Kidney epithelial cell (primary cell): ENCODE measurements at regions not wholly inside any gene's neighbourhood (a gene's known extent, or its start where the extent isn't known, plus 50 kb on each side); places are given as distances from the start of the nearest gene placed in this dataset.

Experiments used
- DNase-seq: peaks from one replicate; pipeline ENCODE4 v3.0.0-alpha.2; 2010; ENCODE audit warnings: low read depth
- H3K27me3 ChIP-seq: 2 replicates; pipeline ENCODE4 v1.6.0; 2011; ENCODE audit warnings: low read length; ENCODE audit not compliant: control insufficient read depth, insufficient read depth
- H3K36me3 ChIP-seq: 2 replicates; pipeline ENCODE4 v1.5.1; 2011; ENCODE audit warnings: low read length; ENCODE audit not compliant: control insufficient read depth, insufficient read depth
- H3K4me3 ChIP-seq: 2 replicates; pipeline ENCODE4 v1.5.1; 2011; ENCODE audit warnings: low read depth, mild to moderate bottlenecking, control low read depth, low read length
- CTCF ChIP-seq: IDR thresholded peaks from 2 replicates; pipeline ENCODE4 v1.5.1; 2011; ENCODE audit warnings: mild to moderate bottlenecking, moderate library complexity, low read length, control low read depth, inconsistent platforms; ENCODE audit not compliant: insufficient read depth, poor library complexity, severe bottlenecking

- Histone ChIP-seq H3K4me3 (no peak overlapping the region), H3K36me3 (no peaks in the 10 kb centered on the region), H3K27me3 (no peaks in the 10 kb centered on the region)
- TF ChIP-seq CTCF, result no peak
- DNase-seq, result no peak
Measured at GRCh38 chr6:113493991-113494390, 363.2 kb upstream of the MARCKS start.

GRCh38 chr6:113495521-113495920 is 361.6 kb upstream of the MARCKS start:
- no peak for TF ChIP-seq CTCF
- no peak overlapping the region for H3K4me3 ChIP-seq
- peak; percentile 39 for DNase-seq
- no peaks in the 10 kb centered on the region for H3K27me3 ChIP-seq
- no peaks in the 10 kb centered on the region for H3K36me3 ChIP-seq

GRCh38 chr6:113496166-113496565 is 361.0 kb upstream of the MARCKS start:
- H3K4me3 ChIP-seq, result no peak overlapping the region
- DNase-seq, result no peak
- H3K27me3 ChIP-seq, result no peaks in the 10 kb centered on the region
- TF ChIP-seq CTCF, result no peak
- H3K36me3 ChIP-seq, result no peaks in the 10 kb centered on the region

- DNase-seq, result no peak
- TF ChIP-seq CTCF, result no peak
- H3K4me3 ChIP-seq, result no peak overlapping the region
- H3K27me3 ChIP-seq, result no peaks in the 10 kb centered on the region
- H3K36me3 ChIP-seq, result no peaks in the 10 kb centered on the region
Measured at GRCh38 chr6:113500221-113500620, 356.9 kb upstream of the MARCKS start.

GRCh38 chr6:113505084-113505699 is 352.0 kb upstream of the MARCKS start:
- H3K27me3 ChIP-seq, result no peaks in the 10 kb centered on the region
- no peak for TF ChIP-seq CTCF
- H3K4me3 ChIP-seq, result no peak overlapping the region
- no peaks in the 10 kb centered on the region for H3K36me3 ChIP-seq
- no peak for DNase-seq

GRCh38 chr6:113508249-113508648 is 348.9 kb upstream of the MARCKS start:
- no peaks in the 10 kb centered on the region for H3K27me3 ChIP-seq
- TF ChIP-seq CTCF, result no peak
- H3K36me3 ChIP-seq, result no peaks in the 10 kb centered on the region
- DNase-seq, result no peak
- no peak overlapping the region for H3K4me3 ChIP-seq
